ENCODE measurements at regions not wholly inside any gene's neighbourhood (a gene's known extent, or its start where the extent isn't known, plus 50 kb on each side); places are given as distances from the start of the nearest gene placed in this dataset.

DNA sequence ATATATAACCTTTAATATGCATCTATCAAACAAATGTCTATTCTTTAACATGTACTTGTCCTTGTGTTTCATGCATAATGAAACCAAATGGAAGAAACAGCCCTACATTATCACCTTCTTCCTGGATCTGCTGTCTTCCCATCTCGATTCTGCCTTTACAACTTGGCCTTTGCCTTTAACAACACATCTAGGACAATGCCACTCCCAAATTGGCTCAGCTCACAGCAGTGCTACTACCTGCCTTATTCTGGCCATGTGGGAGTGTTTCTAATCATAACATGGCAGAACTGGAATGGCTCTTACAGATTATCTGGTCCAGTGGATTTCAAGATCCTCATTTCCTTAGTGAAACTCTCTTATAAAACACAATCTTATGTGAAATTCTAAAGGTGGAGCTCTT lies 176.5 kb downstream of the CARTPT start:
- Histone ChIP-seq H3K4me3 (ENCODE audit: low read depth in 1 of 5, low read length in 5 of 5) (no peak overlapping the region), H3K9me3 (ENCODE audit: control insufficient read depth in 5 of 5, low read length in 5 of 5) (no peaks in the 10 kb centered on the region)

DNA sequence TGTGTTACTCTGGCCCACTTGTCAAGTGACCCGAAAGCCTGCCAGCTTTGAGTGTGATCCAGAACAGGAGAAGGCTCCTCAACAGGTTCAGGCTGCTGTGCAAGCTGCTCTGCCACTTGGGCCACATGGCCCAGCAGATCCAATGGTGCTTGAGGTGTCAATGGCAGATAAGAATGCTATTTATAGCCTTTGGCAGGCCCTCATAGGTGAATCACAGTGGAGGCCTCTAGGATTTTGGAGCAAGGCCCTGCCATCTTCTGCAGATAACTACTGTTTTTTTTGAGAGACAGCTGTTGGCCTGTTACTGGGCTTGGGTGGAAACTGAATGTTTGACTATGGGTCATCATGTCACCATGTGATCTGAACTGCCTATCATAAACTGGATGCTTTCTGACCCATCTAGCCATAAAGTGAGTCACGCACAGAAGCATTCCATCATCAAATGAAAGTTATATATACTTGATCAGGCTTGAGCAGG lies 180.8 kb downstream of the CARTPT start:
- H3K27me3 ChIP-seq (ENCODE audit: control insufficient read depth in 5 of 5, insufficient read depth in 4 of 5, low read length in 5 of 5), result no peaks in the 10 kb centered on the region
- H3K36me3 ChIP-seq (ENCODE audit: control insufficient read depth in 5 of 5, insufficient read depth in 5 of 5, low read length in 5 of 5), result no peaks in the 10 kb centered on the region
- H3K9ac ChIP-seq (ENCODE audit: low read length in 5 of 5), result no peak overlapping the region
- no peaks in the 10 kb centered on the region for H3K4me1 ChIP-seq (ENCODE audit: control insufficient read depth in 5 of 5, insufficient read depth in 5 of 5, low read length in 5 of 5)
- H3K9me3 ChIP-seq (ENCODE audit: control insufficient read depth in 5 of 5, low read length in 5 of 5), result no peaks in the 10 kb centered on the region
- H3K4me3 ChIP-seq (ENCODE audit: low read depth in 1 of 5, low read length in 5 of 5), result no peak overlapping the region
- no peak overlapping the region for H3K27ac ChIP-seq (ENCODE audit: low read depth, low read length)

More for the DNA sequence above, 176.5 kb downstream of the CARTPT start:
- no peak overlapping the region for H3K27ac ChIP-seq (ENCODE audit: low read depth, low read length)
- no peaks in the 10 kb centered on the region for H3K36me3 ChIP-seq (ENCODE audit: control insufficient read depth in 5 of 5, insufficient read depth in 5 of 5, low read length in 5 of 5)
- no peaks in the 10 kb centered on the region for H3K4me1 ChIP-seq (ENCODE audit: control insufficient read depth in 5 of 5, insufficient read depth in 5 of 5, low read length in 5 of 5)
- no peak overlapping the region for H3K9ac ChIP-seq (ENCODE audit: low read length in 5 of 5)
- no peaks in the 10 kb centered on the region for H3K27me3 ChIP-seq (ENCODE audit: control insufficient read depth in 5 of 5, insufficient read depth in 4 of 5, low read length in 5 of 5)

DNA sequence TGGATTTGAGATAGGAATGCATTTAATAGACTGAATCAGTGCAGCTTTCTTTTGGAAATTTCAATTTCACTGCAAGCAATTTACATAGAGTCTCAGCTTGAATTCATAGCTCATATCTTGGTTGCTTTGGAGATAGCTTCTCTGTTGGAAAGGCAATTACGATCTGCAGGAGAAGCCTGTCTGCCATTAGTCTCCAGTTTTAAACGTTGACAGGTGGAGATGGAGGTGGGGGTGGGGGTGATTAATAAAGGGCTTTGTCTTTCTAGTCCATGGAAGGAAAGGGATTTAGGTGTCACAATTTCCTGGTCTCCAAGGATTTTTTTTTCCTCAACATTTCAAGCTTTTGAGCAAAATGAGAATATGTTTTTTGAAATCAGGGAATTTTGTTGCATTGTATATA lies 184.7 kb downstream of the CARTPT start:
- Histone ChIP-seq H3K36me3 (ENCODE audit: control insufficient read depth in 5 of 5, insufficient read depth in 5 of 5, low read length in 5 of 5) (no peaks in the 10 kb centered on the region), H3K9ac (ENCODE audit: low read length in 5 of 5) (no peak overlapping the region), H3K27ac (ENCODE audit: low read depth, low read length) (no peak overlapping the region), H3K9me3 (ENCODE audit: control insufficient read depth in 5 of 5, low read length in 5 of 5) (peaks cover 0 to 5% (median 4%) of the 10 kb centered on the region in 5 donors), H3K4me3 (ENCODE audit: low read depth in 1 of 5, low read length in 5 of 5) (no peak overlapping the region), H3K27me3 (ENCODE audit: control insufficient read depth in 5 of 5, insufficient read depth in 4 of 5, low read length in 5 of 5) (no peaks in the 10 kb centered on the region), H3K4me1 (ENCODE audit: control insufficient read depth in 5 of 5, insufficient read depth in 5 of 5, low read length in 5 of 5) (no peaks in the 10 kb centered on the region)

DNA sequence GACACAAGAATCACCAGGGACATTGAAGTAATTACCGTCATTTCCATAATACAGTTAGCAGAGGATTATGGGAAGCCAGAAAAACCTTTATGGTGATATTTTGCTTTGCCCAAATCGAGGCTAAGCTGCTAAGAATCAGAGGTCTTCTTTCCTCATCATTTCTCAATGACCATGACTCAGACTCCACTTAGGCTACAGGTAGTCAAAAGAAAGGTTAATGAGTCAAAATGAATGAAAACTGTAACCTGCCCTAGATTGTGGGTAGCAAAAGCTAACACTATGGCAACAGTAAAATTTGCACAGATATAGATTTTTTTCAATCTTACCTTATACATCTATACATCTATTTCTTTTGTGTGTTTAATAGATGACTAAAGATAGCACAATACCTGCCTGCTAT lies 185.8 kb downstream of the CARTPT start:
- Histone ChIP-seq H3K4me3 (ENCODE audit: low read depth in 1 of 5, low read length in 5 of 5) (no peak overlapping the region), H3K36me3 (ENCODE audit: control insufficient read depth in 5 of 5, insufficient read depth in 5 of 5, low read length in 5 of 5) (no peaks in the 10 kb centered on the region), H3K4me1 (ENCODE audit: control insufficient read depth in 5 of 5, insufficient read depth in 5 of 5, low read length in 5 of 5) (no peaks in the 10 kb centered on the region), H3K9me3 (ENCODE audit: control insufficient read depth in 5 of 5, low read length in 5 of 5) (peaks cover 0 to 5% (median 4%) of the 10 kb centered on the region in 5 donors), H3K27me3 (ENCODE audit: control insufficient read depth in 5 of 5, insufficient read depth in 4 of 5, low read length in 5 of 5) (no peaks in the 10 kb centered on the region), H3K9ac (ENCODE audit: low read length in 5 of 5) (no peak overlapping the region), H3K27ac (ENCODE audit: low read depth, low read length) (no peak overlapping the region)

DNA sequence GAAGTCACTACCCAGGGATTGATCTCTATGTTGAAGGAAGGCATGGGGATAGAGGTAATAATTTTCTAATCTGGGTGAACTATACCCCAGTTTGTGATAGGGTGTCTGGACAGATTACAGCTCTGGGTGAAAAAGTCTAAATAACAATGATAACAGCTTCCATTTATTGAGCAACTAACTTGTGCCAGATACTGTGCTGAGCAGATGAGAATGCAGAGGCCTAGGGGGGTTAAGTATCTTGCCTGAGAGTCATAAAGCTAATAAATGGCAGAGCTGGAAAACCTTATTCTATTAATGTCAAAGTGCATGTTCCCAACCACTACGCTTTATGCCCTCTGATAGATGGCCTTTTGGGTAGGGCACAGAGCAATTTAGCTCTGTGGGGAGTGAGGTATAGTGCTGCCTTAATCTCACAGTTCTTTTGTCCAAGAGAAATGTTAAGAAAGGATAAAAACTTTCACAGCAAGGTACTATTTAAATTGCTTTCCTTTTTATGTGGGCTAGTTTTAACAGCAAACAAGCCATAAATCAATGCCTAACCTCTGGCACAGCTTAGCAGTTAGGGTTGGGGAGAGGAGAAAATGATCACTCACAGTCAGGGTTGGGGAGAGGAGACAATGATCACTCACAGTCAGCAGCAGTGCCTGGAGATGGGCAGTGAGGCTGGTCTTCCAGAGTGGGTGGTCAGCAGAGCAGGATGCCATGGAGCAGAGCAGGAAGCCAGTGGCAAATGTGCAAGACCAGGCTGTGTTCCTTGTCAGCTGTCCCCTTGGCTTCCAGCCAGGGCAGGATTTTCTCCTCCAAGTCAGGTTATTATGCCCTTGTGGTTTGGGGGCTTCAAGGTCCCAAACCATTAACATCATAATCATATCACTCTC lies 187.0 kb downstream of the CARTPT start:
- H3K9ac ChIP-seq (ENCODE audit: low read length in 5 of 5), result no peak overlapping the region
- H3K36me3 ChIP-seq (ENCODE audit: control insufficient read depth in 5 of 5, insufficient read depth in 5 of 5, low read length in 5 of 5), result no peaks in the 10 kb centered on the region
- H3K4me3 ChIP-seq (ENCODE audit: low read depth in 1 of 5, low read length in 5 of 5), result no peak overlapping the region
- no peak overlapping the region for H3K27ac ChIP-seq (ENCODE audit: low read depth, low read length)
- peaks cover 0 to 5% (median 4%) of the 10 kb centered on the region in 5 donors for H3K9me3 ChIP-seq (ENCODE audit: control insufficient read depth in 5 of 5, low read length in 5 of 5)
- H3K27me3 ChIP-seq (ENCODE audit: control insufficient read depth in 5 of 5, insufficient read depth in 4 of 5, low read length in 5 of 5), result no peaks in the 10 kb centered on the region
- no peaks in the 10 kb centered on the region for H3K4me1 ChIP-seq (ENCODE audit: control insufficient read depth in 5 of 5, insufficient read depth in 5 of 5, low read length in 5 of 5)

DNA sequence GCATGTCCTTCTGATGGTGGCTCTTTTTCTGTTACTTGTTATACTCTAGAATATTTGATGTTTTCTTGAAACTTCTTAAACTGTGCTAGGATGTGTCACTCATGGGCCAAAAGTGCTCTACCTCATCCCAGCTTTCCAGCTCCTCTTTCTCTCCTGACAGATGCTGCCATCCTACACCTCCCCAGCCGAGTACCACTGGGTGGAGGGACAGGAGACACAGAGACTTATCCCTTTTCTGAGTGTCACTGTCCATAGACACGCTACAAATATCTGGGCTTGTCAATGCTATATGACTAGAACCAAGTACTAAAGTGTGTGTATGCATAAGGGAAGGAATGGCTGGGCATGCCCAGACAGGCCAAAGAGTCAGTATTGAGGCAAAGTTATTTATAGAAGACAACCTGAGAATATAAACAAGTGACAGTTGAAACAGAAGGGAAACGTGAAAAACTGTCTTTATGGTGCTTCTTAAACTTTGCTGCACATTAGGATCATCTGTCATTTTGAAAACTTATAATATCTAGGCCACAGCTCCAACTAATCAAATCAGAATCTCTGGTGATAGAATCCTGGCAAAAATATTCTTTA lies 188.0 kb downstream of the CARTPT start:
- H3K36me3 ChIP-seq (ENCODE audit: control insufficient read depth in 5 of 5, insufficient read depth in 5 of 5, low read length in 5 of 5), result no peaks in the 10 kb centered on the region
- no peak overlapping the region for H3K9ac ChIP-seq (ENCODE audit: low read length in 5 of 5)
- H3K4me1 ChIP-seq (ENCODE audit: control insufficient read depth in 5 of 5, insufficient read depth in 5 of 5, low read length in 5 of 5), result no peaks in the 10 kb centered on the region
- no peak overlapping the region for H3K27ac ChIP-seq (ENCODE audit: low read depth, low read length)
- H3K4me3 ChIP-seq (ENCODE audit: low read depth in 1 of 5, low read length in 5 of 5), result no peak overlapping the region
- H3K9me3 ChIP-seq (ENCODE audit: control insufficient read depth in 5 of 5, low read length in 5 of 5), result peaks cover 0 to 5% (median 4%) of the 10 kb centered on the region in 5 donors
- no peaks in the 10 kb centered on the region for H3K27me3 ChIP-seq (ENCODE audit: control insufficient read depth in 5 of 5, insufficient read depth in 4 of 5, low read length in 5 of 5)

DNA sequence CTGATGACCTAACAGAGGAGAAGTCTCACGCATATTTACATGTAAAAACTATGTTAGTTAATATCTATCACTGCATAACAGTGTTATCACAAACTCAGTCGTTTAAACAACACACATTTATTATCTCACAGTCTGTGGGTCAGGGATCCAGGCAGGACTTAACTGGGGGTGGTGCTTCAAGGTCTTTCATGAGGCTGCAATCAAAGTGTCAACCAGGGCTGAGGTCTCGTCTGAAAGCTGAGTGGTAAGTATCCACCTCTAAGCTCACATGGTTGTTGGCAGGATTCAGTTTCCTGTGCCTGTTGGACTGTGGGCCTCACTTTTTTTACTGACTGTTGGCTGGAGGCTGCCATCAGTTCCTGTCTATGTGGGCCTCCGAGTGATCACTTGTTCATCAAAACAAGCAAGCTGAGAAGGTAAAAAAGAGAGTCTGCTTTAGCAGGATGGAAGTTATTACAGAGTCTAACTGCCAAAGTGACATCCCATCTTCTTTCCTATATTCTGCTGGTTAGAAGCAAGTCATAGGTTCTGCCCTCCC lies 188.6 kb downstream of the CARTPT start:
- no peak overlapping the region for H3K9ac ChIP-seq (ENCODE audit: low read length in 5 of 5)
- no peak overlapping the region for H3K27ac ChIP-seq (ENCODE audit: low read depth, low read length)
- H3K27me3 ChIP-seq (ENCODE audit: control insufficient read depth in 5 of 5, insufficient read depth in 4 of 5, low read length in 5 of 5), result no peaks in the 10 kb centered on the region
- H3K4me3 ChIP-seq (ENCODE audit: low read depth in 1 of 5, low read length in 5 of 5), result no peak overlapping the region
- no peaks in the 10 kb centered on the region for H3K36me3 ChIP-seq (ENCODE audit: control insufficient read depth in 5 of 5, insufficient read depth in 5 of 5, low read length in 5 of 5)
- H3K4me1 ChIP-seq (ENCODE audit: control insufficient read depth in 5 of 5, insufficient read depth in 5 of 5, low read length in 5 of 5), result no peaks in the 10 kb centered on the region
- peaks cover 0 to 5% (median 4%) of the 10 kb centered on the region in 5 donors for H3K9me3 ChIP-seq (ENCODE audit: control insufficient read depth in 5 of 5, low read length in 5 of 5)

DNA sequence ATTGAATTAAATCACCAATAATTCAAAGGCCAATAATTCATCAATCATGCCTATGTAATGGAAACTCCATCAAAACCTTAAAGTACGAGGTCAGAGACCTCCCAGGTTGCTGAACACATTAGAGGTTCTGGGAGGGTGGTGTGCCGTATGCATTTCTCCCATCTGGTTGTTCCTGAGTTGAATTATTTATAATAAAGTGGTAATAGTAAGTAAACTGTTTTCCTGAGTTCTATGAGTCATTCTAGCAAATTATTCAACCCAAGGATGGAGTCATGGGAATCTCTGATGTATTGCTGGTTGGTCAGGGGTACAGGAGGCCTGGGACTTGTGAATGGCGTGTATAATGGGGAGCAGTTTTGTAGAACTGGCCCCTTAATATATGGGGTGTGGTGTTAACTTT lies 191.7 kb downstream of the CARTPT start:
- Histone ChIP-seq H3K27ac (ENCODE audit: low read depth, low read length) (no peak overlapping the region), H3K36me3 (ENCODE audit: control insufficient read depth in 5 of 5, insufficient read depth in 5 of 5, low read length in 5 of 5) (no peaks in the 10 kb centered on the region), H3K9me3 (ENCODE audit: control insufficient read depth in 5 of 5, low read length in 5 of 5) (no peaks in the 10 kb centered on the region), H3K4me1 (ENCODE audit: control insufficient read depth in 5 of 5, insufficient read depth in 5 of 5, low read length in 5 of 5) (peaks cover 0 to 12% (median 0%) of the 10 kb centered on the region in 5 donors), H3K27me3 (ENCODE audit: control insufficient read depth in 5 of 5, insufficient read depth in 4 of 5, low read length in 5 of 5) (no peaks in the 10 kb centered on the region), H3K9ac (ENCODE audit: low read length in 5 of 5) (no peak overlapping the region), H3K4me3 (ENCODE audit: low read depth in 1 of 5, low read length in 5 of 5) (no peak overlapping the region)

DNA sequence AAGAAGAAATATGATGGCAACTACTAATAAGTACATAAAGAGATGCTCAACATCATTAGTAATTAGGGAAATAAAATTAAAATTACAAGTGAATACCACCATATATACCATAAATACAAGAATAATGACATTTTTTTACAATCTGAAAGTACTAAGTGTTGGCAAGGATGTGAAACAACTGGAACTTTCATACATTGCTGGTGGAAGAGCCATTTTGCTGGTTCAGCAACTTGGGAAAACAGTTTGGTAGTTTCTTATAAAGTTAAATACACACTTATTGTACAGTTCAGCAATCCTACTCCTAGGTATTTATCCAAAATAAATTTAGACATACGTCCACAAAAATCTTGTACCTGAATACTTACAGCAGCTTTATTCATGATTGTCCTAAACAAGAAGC lies 192.9 kb downstream of the CARTPT start:
- Histone ChIP-seq H3K9ac (ENCODE audit: low read length in 5 of 5) (no peak overlapping the region), H3K27me3 (ENCODE audit: control insufficient read depth in 5 of 5, insufficient read depth in 4 of 5, low read length in 5 of 5) (no peaks in the 10 kb centered on the region), H3K27ac (ENCODE audit: low read depth, low read length) (no peak overlapping the region), H3K4me3 (ENCODE audit: low read depth in 1 of 5, low read length in 5 of 5) (no peak overlapping the region), H3K4me1 (ENCODE audit: control insufficient read depth in 5 of 5, insufficient read depth in 5 of 5, low read length in 5 of 5) (peaks cover 0 to 12% (median 0%) of the 10 kb centered on the region in 5 donors), H3K36me3 (ENCODE audit: control insufficient read depth in 5 of 5, insufficient read depth in 5 of 5, low read length in 5 of 5) (no peaks in the 10 kb centered on the region), H3K9me3 (ENCODE audit: control insufficient read depth in 5 of 5, low read length in 5 of 5) (no peaks in the 10 kb centered on the region)

DNA sequence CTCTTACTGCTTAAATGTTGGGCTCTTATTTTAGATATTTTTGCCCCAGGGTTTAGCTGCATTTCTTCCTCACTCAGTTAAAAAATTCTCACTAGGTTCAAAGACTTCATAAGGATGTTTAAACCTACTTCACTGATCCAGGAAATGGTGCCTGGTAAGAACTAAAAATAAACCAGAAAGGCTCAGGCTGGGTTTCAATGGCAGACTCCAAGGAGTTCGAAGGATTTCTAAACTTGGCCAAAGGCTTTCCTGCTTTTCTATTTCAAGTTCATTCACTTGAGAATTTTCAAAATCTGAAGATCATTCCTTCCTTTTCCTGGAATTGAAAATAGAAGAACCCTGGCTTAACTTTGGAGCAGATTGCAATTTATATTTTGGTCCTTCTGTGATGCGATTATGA lies 193.0 kb upstream of the MAP1B start:
- no peaks in the 10 kb centered on the region for H3K36me3 ChIP-seq (ENCODE audit: control insufficient read depth in 5 of 5, insufficient read depth in 5 of 5, low read length in 5 of 5)
- no peaks in the 10 kb centered on the region for H3K27me3 ChIP-seq (ENCODE audit: control insufficient read depth in 5 of 5, insufficient read depth in 4 of 5, low read length in 5 of 5)
- no peaks in the 10 kb centered on the region for H3K9me3 ChIP-seq (ENCODE audit: control insufficient read depth in 5 of 5, low read length in 5 of 5)
- no peak overlapping the region for H3K4me3 ChIP-seq (ENCODE audit: low read depth in 1 of 5, low read length in 5 of 5)
- H3K9ac ChIP-seq (ENCODE audit: low read length in 5 of 5), result no peak overlapping the region
- H3K27ac ChIP-seq (ENCODE audit: low read depth, low read length), result no peak overlapping the region
- peaks cover 0 to 12% (median 0%) of the 10 kb centered on the region in 5 donors for H3K4me1 ChIP-seq (ENCODE audit: control insufficient read depth in 5 of 5, insufficient read depth in 5 of 5, low read length in 5 of 5)

Data from subcutaneous abdominal adipose tissue (tissue), 5 donors.